ENCODE measurements at regions not wholly inside any gene's neighbourhood (a gene's known extent, or its start where the extent isn't known, plus 50 kb on each side); places are given as distances from the start of the nearest gene placed in this dataset.
A peak's percentile ranks its signal among the peaks of the same experiment; 100 is the strongest.

- H3K27me3 Mint-ChIP-seq: no peaks in the 10 kb centered on the region
- H3K9me3 Mint-ChIP-seq: peaks cover 0 to 2% (median 0%) of the 10 kb centered on the region in 3 donors
- no peak overlapping the region for H3K4me3 Mint-ChIP-seq
- H3K27ac Mint-ChIP-seq: no peak overlapping the region
- no peaks in the 10 kb centered on the region for H3K4me1 Mint-ChIP-seq
- H3K36me3 Mint-ChIP-seq: no peaks in the 10 kb centered on the region
These were observed 139.6 kb upstream of the RORB start for GRCh38 chr9:74357577-74357976.

GRCh38 chr9:74358959-74359358 is 138.2 kb upstream of the RORB start:
- Mint-ChIP-seq H3K36me3 (no peaks in the 10 kb centered on the region), H3K4me3 (no peak overlapping the region), H3K27me3 (no peaks in the 10 kb centered on the region), H3K9me3 (peaks cover 0 to 2% (median 0%) of the 10 kb centered on the region in 3 donors), H3K27ac (no peak overlapping the region), H3K4me1 (no peaks in the 10 kb centered on the region)

- Mint-ChIP-seq H3K36me3 (no peaks in the 10 kb centered on the region), H3K27ac (no peak overlapping the region), H3K4me3 (no peak overlapping the region), H3K4me1 (no peaks in the 10 kb centered on the region), H3K9me3 (no peaks in the 10 kb centered on the region), H3K27me3 (no peaks in the 10 kb centered on the region)
These were observed 135.6 kb upstream of the RORB start for GRCh38 chr9:74361508-74361907.

GRCh38 chr9:74362423-74362822 is 134.7 kb upstream of the RORB start:
- Mint-ChIP-seq H3K27me3 (no peaks in the 10 kb centered on the region), H3K4me3 (no peak overlapping the region)

GRCh38 chr9:74366111-74366510 is 131.0 kb upstream of the RORB start:
- H3K36me3 Mint-ChIP-seq: no peaks in the 10 kb centered on the region
- no peaks in the 10 kb centered on the region for H3K4me1 Mint-ChIP-seq
- no peak overlapping the region for H3K27ac Mint-ChIP-seq
- no peaks in the 10 kb centered on the region for H3K27me3 Mint-ChIP-seq
- no peaks in the 10 kb centered on the region for H3K9me3 Mint-ChIP-seq
- H3K4me3 Mint-ChIP-seq: no peak overlapping the region

More at GRCh38 chr9:74362423-74362822, 134.7 kb upstream of the RORB start:
- no peaks in the 10 kb centered on the region for H3K36me3 Mint-ChIP-seq
- no peaks in the 10 kb centered on the region for H3K4me1 Mint-ChIP-seq
- H3K27ac Mint-ChIP-seq: no peak overlapping the region
- H3K9me3 Mint-ChIP-seq: no peaks in the 10 kb centered on the region

- H3K27me3 Mint-ChIP-seq: no peaks in the 10 kb centered on the region
- no peak overlapping the region for H3K4me3 Mint-ChIP-seq
- no peak overlapping the region for H3K27ac Mint-ChIP-seq
- no peaks in the 10 kb centered on the region for H3K9me3 Mint-ChIP-seq
- no peaks in the 10 kb centered on the region for H3K4me1 Mint-ChIP-seq
- H3K36me3 Mint-ChIP-seq: no peaks in the 10 kb centered on the region
These were observed 127.3 kb upstream of the RORB start for GRCh38 chr9:74369844-74370243.

- Mint-ChIP-seq H3K4me1 (no peaks in the 10 kb centered on the region), H3K27ac (no peak overlapping the region), H3K27me3 (no peaks in the 10 kb centered on the region), H3K4me3 (no peak overlapping the region), H3K36me3 (no peaks in the 10 kb centered on the region), H3K9me3 (no peaks in the 10 kb centered on the region)
These were observed 123.8 kb upstream of the RORB start for GRCh38 chr9:74373348-74373747.

GRCh38 chr9:74379718-74380117 is 117.4 kb upstream of the RORB start:
- Mint-ChIP-seq H3K4me1 (peaks cover 0 to 2% (median 0%) of the 10 kb centered on the region in 3 donors), H3K36me3 (no peaks in the 10 kb centered on the region), H3K27me3 (no peaks in the 10 kb centered on the region), H3K27ac (no peak overlapping the region), H3K9me3 (no peaks in the 10 kb centered on the region), H3K4me3 (no peak overlapping the region)

- no peak overlapping the region for H3K27ac Mint-ChIP-seq
- H3K4me3 Mint-ChIP-seq: no peak overlapping the region
- no peaks in the 10 kb centered on the region for H3K4me1 Mint-ChIP-seq
- peaks cover 0 to 3% (median 0%) of the 10 kb centered on the region in 3 donors for H3K9me3 Mint-ChIP-seq
- H3K36me3 Mint-ChIP-seq: no peaks in the 10 kb centered on the region
- peaks cover 1% of the 10 kb centered on the region for H3K27me3 Mint-ChIP-seq
These were observed 105.3 kb upstream of the RORB start for GRCh38 chr9:74391816-74392215.

- Mint-ChIP-seq H3K9me3 (peaks cover 7 to 28% (median 10%) of the 10 kb centered on the region in 3 donors), H3K27me3 (no peaks in the 10 kb centered on the region), H3K36me3 (no peaks in the 10 kb centered on the region), H3K27ac (peak overlapping the region in 1 of 3 donors; percentile 25), H3K4me1 (no peaks in the 10 kb centered on the region), H3K4me3 (no peak overlapping the region)
These were observed 93.6 kb upstream of the RORB start for GRCh38 chr9:74403581-74403980.

GRCh38 chr9:74404620-74405019 is 92.5 kb upstream of the RORB start:
- H3K9me3 Mint-ChIP-seq: peaks cover 6 to 24% (median 10%) of the 10 kb centered on the region in 3 donors
- no peaks in the 10 kb centered on the region for H3K4me1 Mint-ChIP-seq
- H3K27me3 Mint-ChIP-seq: no peaks in the 10 kb centered on the region
- H3K4me3 Mint-ChIP-seq: no peak overlapping the region
- H3K27ac Mint-ChIP-seq: no peak overlapping the region
- no peaks in the 10 kb centered on the region for H3K36me3 Mint-ChIP-seq

- Mint-ChIP-seq H3K27me3 (no peaks in the 10 kb centered on the region), H3K27ac (no peak overlapping the region), H3K36me3 (no peaks in the 10 kb centered on the region), H3K4me3 (no peak overlapping the region), H3K9me3 (peaks cover 6 to 24% (median 9%) of the 10 kb centered on the region in 3 donors), H3K4me1 (no peaks in the 10 kb centered on the region)
These were observed 90.0 kb upstream of the RORB start for GRCh38 chr9:74407166-74407565.

- Mint-ChIP-seq H3K4me3 (no peak overlapping the region), H3K9me3 (peaks cover 0 to 3% (median 2%) of the 10 kb centered on the region in 3 donors), H3K36me3 (no peaks in the 10 kb centered on the region), H3K27me3 (no peaks in the 10 kb centered on the region), H3K4me1 (no peaks in the 10 kb centered on the region), H3K27ac (no peak overlapping the region)
These were observed 84.7 kb upstream of the RORB start for GRCh38 chr9:74412236-74412979.

- H3K27me3 Mint-ChIP-seq: no peaks in the 10 kb centered on the region
- peaks cover 0 to 4% (median 0%) of the 10 kb centered on the region in 3 donors for H3K9me3 Mint-ChIP-seq
- H3K36me3 Mint-ChIP-seq: no peaks in the 10 kb centered on the region
- no peak overlapping the region for H3K27ac Mint-ChIP-seq
- H3K4me3 Mint-ChIP-seq: no peak overlapping the region
- no peaks in the 10 kb centered on the region for H3K4me1 Mint-ChIP-seq
These were observed 83.3 kb upstream of the RORB start for GRCh38 chr9:74413876-74414275.

GRCh38 chr9:74414325-74414724 is 82.8 kb upstream of the RORB start:
- no peaks in the 10 kb centered on the region for H3K27me3 Mint-ChIP-seq
- H3K4me1 Mint-ChIP-seq: no peaks in the 10 kb centered on the region
- H3K27ac Mint-ChIP-seq: no peak overlapping the region
- peaks cover 0 to 5% (median 0%) of the 10 kb centered on the region in 3 donors for H3K9me3 Mint-ChIP-seq
- H3K36me3 Mint-ChIP-seq: no peaks in the 10 kb centered on the region
- no peak overlapping the region for H3K4me3 Mint-ChIP-seq

GRCh38 chr9:74415995-74416394 is 81.1 kb upstream of the RORB start:
- H3K9me3 Mint-ChIP-seq: peaks cover 0 to 3% (median 0%) of the 10 kb centered on the region in 3 donors
- H3K4me1 Mint-ChIP-seq: no peaks in the 10 kb centered on the region
- no peaks in the 10 kb centered on the region for H3K36me3 Mint-ChIP-seq
- H3K27me3 Mint-ChIP-seq: no peaks in the 10 kb centered on the region
- H3K27ac Mint-ChIP-seq: no peak overlapping the region
- no peak overlapping the region for H3K4me3 Mint-ChIP-seq

All from IgD-negative memory B cell (primary cell).